ENCODE measurements at regions not wholly inside any gene's neighbourhood (a gene's known extent, or its start where the extent isn't known, plus 50 kb on each side); places are given as distances from the start of the nearest gene placed in this dataset.

GRCh38 chr14:34044666-34045306, 93.9 kb upstream of the EGLN3 start:
- DNase-seq (ENCODE audit: low read depth, low spot score) = no peak
- TF ChIP-seq SUZ12 (IDR thresholded peaks at IDR 0.05; ENCODE audit: extremely low read depth, insufficient read depth, insufficient read length) (no peak), ZNF274 (IDR thresholded peaks at IDR 0.05; ENCODE audit: low read depth, low read length) (no peak), YY1 (IDR thresholded peaks at IDR 0.05; ENCODE audit: insufficient read depth, insufficient read length) (no peak)
- Histone ChIP-seq H3K36me3 (ENCODE audit: insufficient read depth, insufficient read length, low read length) (no peaks in the 10 kb centered on the region), H3K9me3 (ENCODE audit: insufficient read depth, low read length) (peaks cover 8% of the 10 kb centered on the region; the same call in 1 of the 2 replicates), H3K4me3 (ENCODE audit: insufficient read length, low read depth) (no peak overlapping the region), H3K27me3 (ENCODE audit: insufficient read depth, insufficient read length) (no peaks in the 10 kb centered on the region), H3K4me1 (ENCODE audit: insufficient read depth, insufficient read length) (no peaks in the 10 kb centered on the region), H3K9ac (ENCODE audit: insufficient read length, low read depth) (no peak overlapping the region)

- H3K27me3 ChIP-seq (ENCODE audit: insufficient read depth, insufficient read length) = no peaks in the 10 kb centered on the region
- H3K4me1 ChIP-seq (ENCODE audit: insufficient read depth, insufficient read length) = no peaks in the 10 kb centered on the region
- no peak for TF ChIP-seq ZNF274 (IDR thresholded peaks at IDR 0.05; ENCODE audit: low read depth, low read length)
- no peak for TF ChIP-seq SUZ12 (IDR thresholded peaks at IDR 0.05; ENCODE audit: extremely low read depth, insufficient read depth, insufficient read length)
- no peak for TF ChIP-seq YY1 (IDR thresholded peaks at IDR 0.05; ENCODE audit: insufficient read depth, insufficient read length)
- H3K4me3 ChIP-seq (ENCODE audit: insufficient read length, low read depth) = no peak overlapping the region
- H3K9me3 ChIP-seq (ENCODE audit: insufficient read depth, low read length) = peaks cover 8% of the 10 kb centered on the region; the same call in 1 of the 2 replicates
- H3K9ac ChIP-seq (ENCODE audit: insufficient read length, low read depth) = no peak overlapping the region
- no peak for DNase-seq (ENCODE audit: low read depth, low spot score)
- H3K36me3 ChIP-seq (ENCODE audit: insufficient read depth, insufficient read length, low read length) = no peaks in the 10 kb centered on the region
These were observed 93.4 kb upstream of the EGLN3 start for GRCh38 chr14:34044373-34044637.

GRCh38 chr14:34043627-34044372, 92.9 kb upstream of the EGLN3 start:
- Histone ChIP-seq H3K9me3 (ENCODE audit: insufficient read depth, low read length) (peaks cover 8% of the 10 kb centered on the region; the same call in 1 of the 2 replicates), H3K36me3 (ENCODE audit: insufficient read depth, insufficient read length, low read length) (no peaks in the 10 kb centered on the region), H3K4me1 (ENCODE audit: insufficient read depth, insufficient read length) (no peaks in the 10 kb centered on the region), H3K27me3 (ENCODE audit: insufficient read depth, insufficient read length) (no peaks in the 10 kb centered on the region), H3K9ac (ENCODE audit: insufficient read length, low read depth) (no peak overlapping the region), H3K4me3 (ENCODE audit: insufficient read length, low read depth) (no peak overlapping the region)
- TF ChIP-seq SUZ12 (IDR thresholded peaks at IDR 0.05; ENCODE audit: extremely low read depth, insufficient read depth, insufficient read length) = no peak
- TF ChIP-seq ZNF274 (IDR thresholded peaks at IDR 0.05; ENCODE audit: low read depth, low read length) = no peak
- TF ChIP-seq YY1 (IDR thresholded peaks at IDR 0.05; ENCODE audit: insufficient read depth, insufficient read length) = no peak
- no peak for DNase-seq (ENCODE audit: low read depth, low spot score)

GRCh38 chr14:34041220-34041619, 90.3 kb upstream of the EGLN3 start:
- no peak for DNase-seq (ENCODE audit: low read depth, low spot score)
- TF ChIP-seq YY1 (IDR thresholded peaks at IDR 0.05; ENCODE audit: insufficient read depth, insufficient read length) = no peak
- no peak for TF ChIP-seq SUZ12 (IDR thresholded peaks at IDR 0.05; ENCODE audit: extremely low read depth, insufficient read depth, insufficient read length)
- no peak for TF ChIP-seq ZNF274 (IDR thresholded peaks at IDR 0.05; ENCODE audit: low read depth, low read length)
- no peak overlapping the region for H3K4me3 ChIP-seq (ENCODE audit: insufficient read length, low read depth)
- H3K4me1 ChIP-seq (ENCODE audit: insufficient read depth, insufficient read length) = no peaks in the 10 kb centered on the region
- H3K36me3 ChIP-seq (ENCODE audit: insufficient read depth, insufficient read length, low read length) = no peaks in the 10 kb centered on the region
- no peak overlapping the region for H3K9ac ChIP-seq (ENCODE audit: insufficient read length, low read depth)
- no peaks in the 10 kb centered on the region for H3K9me3 ChIP-seq (ENCODE audit: insufficient read depth, low read length)
- no peaks in the 10 kb centered on the region for H3K27me3 ChIP-seq (ENCODE audit: insufficient read depth, insufficient read length)

- no peak for DNase-seq (ENCODE audit: low read depth, low spot score)
- TF ChIP-seq YY1 (IDR thresholded peaks at IDR 0.05; ENCODE audit: insufficient read depth, insufficient read length) = no peak
- TF ChIP-seq SUZ12 (IDR thresholded peaks at IDR 0.05; ENCODE audit: extremely low read depth, insufficient read depth, insufficient read length) = no peak
- no peak overlapping the region for H3K4me3 ChIP-seq (ENCODE audit: insufficient read length, low read depth)
- H3K27me3 ChIP-seq (ENCODE audit: insufficient read depth, insufficient read length) = no peaks in the 10 kb centered on the region
- H3K9ac ChIP-seq (ENCODE audit: insufficient read length, low read depth) = no peak overlapping the region
- no peaks in the 10 kb centered on the region for H3K36me3 ChIP-seq (ENCODE audit: insufficient read depth, insufficient read length, low read length)
- no peaks in the 10 kb centered on the region for H3K4me1 ChIP-seq (ENCODE audit: insufficient read depth, insufficient read length)
- H3K9me3 ChIP-seq (ENCODE audit: insufficient read depth, low read length) = no peaks in the 10 kb centered on the region
These were observed 89.9 kb upstream of the EGLN3 start for GRCh38 chr14:34040766-34041165.

GRCh38 chr14:34039428-34040047, 88.7 kb upstream of the EGLN3 start:
- H3K4me3 ChIP-seq (ENCODE audit: insufficient read length, low read depth) = no peak overlapping the region
- H3K9ac ChIP-seq (ENCODE audit: insufficient read length, low read depth) = no peak overlapping the region
- no peaks in the 10 kb centered on the region for H3K4me1 ChIP-seq (ENCODE audit: insufficient read depth, insufficient read length)
- no peaks in the 10 kb centered on the region for H3K36me3 ChIP-seq (ENCODE audit: insufficient read depth, insufficient read length, low read length)
- DNase-seq (ENCODE audit: low read depth, low spot score) = no peak
- no peak for TF ChIP-seq YY1 (IDR thresholded peaks at IDR 0.05; ENCODE audit: insufficient read depth, insufficient read length)
- TF ChIP-seq ZNF274 (IDR thresholded peaks at IDR 0.05; ENCODE audit: low read depth, low read length) = no peak
- TF ChIP-seq SUZ12 (IDR thresholded peaks at IDR 0.05; ENCODE audit: extremely low read depth, insufficient read depth, insufficient read length) = no peak
- no peaks in the 10 kb centered on the region for H3K9me3 ChIP-seq (ENCODE audit: insufficient read depth, low read length)
- H3K27me3 ChIP-seq (ENCODE audit: insufficient read depth, insufficient read length) = no peaks in the 10 kb centered on the region

GRCh38 chr14:34038358-34039057, 87.6 kb upstream of the EGLN3 start:
- H3K9me3 ChIP-seq (ENCODE audit: insufficient read depth, low read length) = no peaks in the 10 kb centered on the region
- no peaks in the 10 kb centered on the region for H3K27me3 ChIP-seq (ENCODE audit: insufficient read depth, insufficient read length)
- TF ChIP-seq SUZ12 (IDR thresholded peaks at IDR 0.05; ENCODE audit: extremely low read depth, insufficient read depth, insufficient read length) (no peak), YY1 (IDR thresholded peaks at IDR 0.05; ENCODE audit: insufficient read depth, insufficient read length) (no peak), ZNF274 (IDR thresholded peaks at IDR 0.05; ENCODE audit: low read depth, low read length) (no peak)
- H3K9ac ChIP-seq (ENCODE audit: insufficient read length, low read depth) = no peak overlapping the region
- H3K36me3 ChIP-seq (ENCODE audit: insufficient read depth, insufficient read length, low read length) = no peaks in the 10 kb centered on the region
- no peaks in the 10 kb centered on the region for H3K4me1 ChIP-seq (ENCODE audit: insufficient read depth, insufficient read length)
- no peak for DNase-seq (ENCODE audit: low read depth, low spot score)
- no peak overlapping the region for H3K4me3 ChIP-seq (ENCODE audit: insufficient read length, low read depth)

Measured in NT2/D1 (cell line).